Ecto neural progenitor cell (in vitro differentiated cells): ENCODE measurements at regions not wholly inside any gene's neighbourhood (a gene's known extent, or its start where the extent isn't known, plus 50 kb on each side); places are given as distances from the start of the nearest gene placed in this dataset.
"Not testable (repeated sequence)": the region's sequence is repeated elsewhere in the genome, so short reads cannot be mapped to it uniquely, and the experiment has no call there.

Experiments
- DNase-seq: peaks from one replicate; pipeline ENCODE4 v3.0.0-alpha.2; 2018; ENCODE audit warnings: low spot score

- no peak for DNase-seq
These were observed 475.6 kb downstream of the PDZRN4 start for GRCh38 chr12:41663598-41664265.

- DNase-seq, result no peak
These were observed 473.1 kb downstream of the PDZRN4 start for GRCh38 chr12:41661141-41661765.

GRCh38 chr12:41656454-41656853 lies 468.3 kb downstream of the PDZRN4 start:
- no peak for DNase-seq

GRCh38 chr12:41653386-41654326 lies 465.5 kb downstream of the PDZRN4 start:
- no peak for DNase-seq

GRCh38 chr12:41652981-41653380 lies 464.9 kb downstream of the PDZRN4 start:
- DNase-seq, result no peak

GRCh38 chr12:41645624-41646023 lies 457.5 kb downstream of the PDZRN4 start:
- no peak for DNase-seq

- not testable (repeated sequence) for DNase-seq
These were observed 454.7 kb downstream of the PDZRN4 start for GRCh38 chr12:41642808-41643207.

GRCh38 chr12:41636653-41637052 lies 448.5 kb downstream of the PDZRN4 start:
- no peak for DNase-seq

- DNase-seq, result no peak
These were observed 447.7 kb downstream of the PDZRN4 start for GRCh38 chr12:41635626-41636364.

- no peak for DNase-seq
These were observed 446.0 kb downstream of the PDZRN4 start for GRCh38 chr12:41634091-41634490.

GRCh38 chr12:41629611-41630010 lies 441.5 kb downstream of the PDZRN4 start:
- DNase-seq, result no peak

- DNase-seq, result no peak
These were observed 439.4 kb downstream of the PDZRN4 start for GRCh38 chr12:41627476-41627875.

- DNase-seq, result no peak
These were observed 436.5 kb downstream of the PDZRN4 start for GRCh38 chr12:41624571-41624970.
